ENCODE measurements at regions not wholly inside any gene's neighbourhood (a gene's known extent, or its start where the extent isn't known, plus 50 kb on each side); places are given as distances from the start of the nearest gene placed in this dataset.
"Not testable (repeated sequence)": the region's sequence is repeated elsewhere in the genome, so short reads cannot be mapped to it uniquely, and the experiment has no call there.

GRCh38 chr2:57217013-57217412, 829.6 kb upstream of the VRK2 start:
- no peak overlapping the region for H3K4me3 ChIP-seq (ENCODE audit: low read length, poor library complexity, severe bottlenecking)
- H3K9ac ChIP-seq (ENCODE audit: low read depth, low read length, poor library complexity, severe bottlenecking): no peak overlapping the region
- no peaks in the 10 kb centered on the region for H4K20me1 ChIP-seq (ENCODE audit: insufficient read depth, low read length, poor library complexity, severe bottlenecking)
- H2AFZ ChIP-seq (ENCODE audit: low read length): no peak overlapping the region
- no peaks in the 10 kb centered on the region for H3F3A ChIP-seq (ENCODE audit: low read depth)
- no peaks in the 10 kb centered on the region for H3K4me1 ChIP-seq (ENCODE audit: insufficient read depth, low read length, poor library complexity, severe bottlenecking)
- no peak overlapping the region for H3K4me2 ChIP-seq (ENCODE audit: low read depth, low read length, poor library complexity, severe bottlenecking)
- no peaks in the 10 kb centered on the region for H3K36me3 ChIP-seq (ENCODE audit: insufficient read depth, low read length)
- no peaks in the 10 kb centered on the region for H3K9me2 ChIP-seq (replicated peaks; ENCODE audit: low read depth, low read length)
- peaks cover 4% of the 10 kb centered on the region; the same call in 1 of the 2 replicates for H3K9me3 ChIP-seq (ENCODE audit: insufficient read depth, low read depth, low read length)
- no peaks in the 10 kb centered on the region for H3K79me2 ChIP-seq (ENCODE audit: insufficient read depth, low read length)
- no peaks in the 10 kb centered on the region for H3K27me3 ChIP-seq (ENCODE audit: insufficient read depth, low read length, poor library complexity, severe bottlenecking)
- TF ChIP-seq CTCF (conservative IDR thresholded peaks at IDR 0.05; ENCODE audit: low read length): no peak
- TF ChIP-seq EZH2phosphoT487 (IDR thresholded peaks at IDR 0.05; ENCODE audit: borderline replicate concordance): no peak

GRCh38 chr2:57218206-57218605, 828.4 kb upstream of the VRK2 start:
- no peak for TF ChIP-seq CTCF (conservative IDR thresholded peaks at IDR 0.05; ENCODE audit: low read length)
- TF ChIP-seq EZH2phosphoT487 (IDR thresholded peaks at IDR 0.05; ENCODE audit: borderline replicate concordance): no peak
- Histone ChIP-seq H3K9ac (ENCODE audit: low read depth, low read length, poor library complexity, severe bottlenecking) (no peak overlapping the region), H3K27me3 (ENCODE audit: insufficient read depth, low read length, poor library complexity, severe bottlenecking) (no peaks in the 10 kb centered on the region), H3K4me2 (ENCODE audit: low read depth, low read length, poor library complexity, severe bottlenecking) (no peak overlapping the region), H3K36me3 (ENCODE audit: insufficient read depth, low read length) (no peaks in the 10 kb centered on the region), H4K20me1 (ENCODE audit: insufficient read depth, low read length, poor library complexity, severe bottlenecking) (no peaks in the 10 kb centered on the region), H2AFZ (ENCODE audit: low read length) (no peak overlapping the region), H3K4me3 (ENCODE audit: low read length, poor library complexity, severe bottlenecking) (no peak overlapping the region), H3K79me2 (ENCODE audit: insufficient read depth, low read length) (no peaks in the 10 kb centered on the region), H3K9me3 (ENCODE audit: insufficient read depth, low read depth, low read length) (peaks cover 4% of the 10 kb centered on the region; the same call in 1 of the 2 replicates), H3K9me2 (replicated peaks; ENCODE audit: low read depth, low read length) (no peaks in the 10 kb centered on the region), H3F3A (ENCODE audit: low read depth) (no peaks in the 10 kb centered on the region), H3K4me1 (ENCODE audit: insufficient read depth, low read length, poor library complexity, severe bottlenecking) (no peaks in the 10 kb centered on the region)

GRCh38 chr2:57229706-57230105, 816.9 kb upstream of the VRK2 start:
- H3K4me1 ChIP-seq (ENCODE audit: insufficient read depth, low read length, poor library complexity, severe bottlenecking); H3K9me2 ChIP-seq (replicated peaks; ENCODE audit: low read depth, low read length); H3K36me3 ChIP-seq (ENCODE audit: insufficient read depth, low read length); H3K9me3 ChIP-seq (ENCODE audit: insufficient read depth, low read depth, low read length); H2AFZ ChIP-seq (ENCODE audit: low read length); H3K4me3 ChIP-seq (ENCODE audit: low read length, poor library complexity, severe bottlenecking); H3K9ac ChIP-seq (ENCODE audit: low read depth, low read length, poor library complexity, severe bottlenecking); H3K4me2 ChIP-seq (ENCODE audit: low read depth, low read length, poor library complexity, severe bottlenecking); H4K20me1 ChIP-seq (ENCODE audit: insufficient read depth, low read length, poor library complexity, severe bottlenecking); H3K27me3 ChIP-seq (ENCODE audit: insufficient read depth, low read length, poor library complexity, severe bottlenecking); H3F3A ChIP-seq (ENCODE audit: low read depth); H3K79me2 ChIP-seq (ENCODE audit: insufficient read depth, low read length): not testable (repeated sequence)

- not testable (repeated sequence) for H3K27me3 ChIP-seq (ENCODE audit: insufficient read depth, low read length, poor library complexity, severe bottlenecking); H3K9me2 ChIP-seq (replicated peaks; ENCODE audit: low read depth, low read length); H3K36me3 ChIP-seq (ENCODE audit: insufficient read depth, low read length); H3F3A ChIP-seq (ENCODE audit: low read depth); H3K4me1 ChIP-seq (ENCODE audit: insufficient read depth, low read length, poor library complexity, severe bottlenecking); H2AFZ ChIP-seq (ENCODE audit: low read length); H4K20me1 ChIP-seq (ENCODE audit: insufficient read depth, low read length, poor library complexity, severe bottlenecking); H3K4me2 ChIP-seq (ENCODE audit: low read depth, low read length, poor library complexity, severe bottlenecking); H3K79me2 ChIP-seq (ENCODE audit: insufficient read depth, low read length); H3K9ac ChIP-seq (ENCODE audit: low read depth, low read length, poor library complexity, severe bottlenecking); H3K9me3 ChIP-seq (ENCODE audit: insufficient read depth, low read depth, low read length); H3K4me3 ChIP-seq (ENCODE audit: low read length, poor library complexity, severe bottlenecking)
Observed at GRCh38 chr2:57232341-57232740, 814.3 kb upstream of the VRK2 start.

GRCh38 chr2:57251495-57251894, 795.1 kb upstream of the VRK2 start:
- not testable (repeated sequence) for H3K27me3 ChIP-seq (ENCODE audit: insufficient read depth, low read length, poor library complexity, severe bottlenecking); H3K9me2 ChIP-seq (replicated peaks; ENCODE audit: low read depth, low read length); H3K4me1 ChIP-seq (ENCODE audit: insufficient read depth, low read length, poor library complexity, severe bottlenecking); H4K20me1 ChIP-seq (ENCODE audit: insufficient read depth, low read length, poor library complexity, severe bottlenecking); H3K4me3 ChIP-seq (ENCODE audit: low read length, poor library complexity, severe bottlenecking); H2AFZ ChIP-seq (ENCODE audit: low read length); H3K36me3 ChIP-seq (ENCODE audit: insufficient read depth, low read length); H3F3A ChIP-seq (ENCODE audit: low read depth); H3K79me2 ChIP-seq (ENCODE audit: insufficient read depth, low read length); H3K9ac ChIP-seq (ENCODE audit: low read depth, low read length, poor library complexity, severe bottlenecking); H3K9me3 ChIP-seq (ENCODE audit: insufficient read depth, low read depth, low read length); H3K4me2 ChIP-seq (ENCODE audit: low read depth, low read length, poor library complexity, severe bottlenecking)

GRCh38 chr2:57276408-57276807, 770.2 kb upstream of the VRK2 start:
- not testable (repeated sequence) for H3K36me3 ChIP-seq (ENCODE audit: insufficient read depth, low read length); H2AFZ ChIP-seq (ENCODE audit: low read length); H3K9me2 ChIP-seq (replicated peaks; ENCODE audit: low read depth, low read length); H3K4me2 ChIP-seq (ENCODE audit: low read depth, low read length, poor library complexity, severe bottlenecking); H3K79me2 ChIP-seq (ENCODE audit: insufficient read depth, low read length); H4K20me1 ChIP-seq (ENCODE audit: insufficient read depth, low read length, poor library complexity, severe bottlenecking); H3K4me3 ChIP-seq (ENCODE audit: low read length, poor library complexity, severe bottlenecking); H3F3A ChIP-seq (ENCODE audit: low read depth); H3K27me3 ChIP-seq (ENCODE audit: insufficient read depth, low read length, poor library complexity, severe bottlenecking); H3K9ac ChIP-seq (ENCODE audit: low read depth, low read length, poor library complexity, severe bottlenecking); H3K9me3 ChIP-seq (ENCODE audit: insufficient read depth, low read depth, low read length); H3K4me1 ChIP-seq (ENCODE audit: insufficient read depth, low read length, poor library complexity, severe bottlenecking)
